Fibroblast of pulmonary artery (primary cell): ENCODE measurements at regions not wholly inside any gene's neighbourhood (a gene's known extent, or its start where the extent isn't known, plus 50 kb on each side); places are given as distances from the start of the nearest gene placed in this dataset.

Experiments used
- DNase-seq: peaks from one replicate; pipeline ENCODE4 v3.0.0-alpha.2; 2010; ENCODE audit warnings: low read depth
- H3K4me3 ChIP-seq: replicated peaks from 2 replicates; pipeline ENCODE4 v1.5.1; 2011; ENCODE audit warnings: low read depth, mild to moderate bottlenecking, control low read depth, low read length, moderate library complexity
- CTCF ChIP-seq: IDR thresholded peaks from 2 replicates; pipeline ENCODE4 v1.5.1; 2011; ENCODE audit warnings: mild to moderate bottlenecking, control low read depth, low read length, inconsistent platforms; ENCODE audit errors: missing control alignments

- no peak overlapping the region for H3K4me3 ChIP-seq
- TF ChIP-seq CTCF, result no peak
- DNase-seq, result no peak
Observed at GRCh38 chr1:173117761-173118160, 67.0 kb upstream of the TNFSF18 start.

- no peak for TF ChIP-seq CTCF
- no peak for DNase-seq
- no peak overlapping the region for H3K4me3 ChIP-seq
Observed at GRCh38 chr1:173117108-173117633, 66.4 kb upstream of the TNFSF18 start.

- TF ChIP-seq CTCF, result no peak
- no peak for DNase-seq
- no peak overlapping the region for H3K4me3 ChIP-seq
Observed at GRCh38 chr1:173114346-173114745, 63.6 kb upstream of the TNFSF18 start.

- TF ChIP-seq CTCF, result no peak
- DNase-seq, result peak; percentile 40
- H3K4me3 ChIP-seq, result no peak overlapping the region
Observed at GRCh38 chr1:173113015-173113741, 62.4 kb upstream of the TNFSF18 start.

GRCh38 chr1:173112129-173112528 lies 61.4 kb upstream of the TNFSF18 start:
- H3K4me3 ChIP-seq, result no peak overlapping the region
- DNase-seq, result peak; percentile 86
- TF ChIP-seq CTCF, result no peak

- TF ChIP-seq CTCF, result no peak
- H3K4me3 ChIP-seq, result no peak overlapping the region
- no peak for DNase-seq
Observed at GRCh38 chr1:173107696-173108095, 57.0 kb upstream of the TNFSF18 start.

GRCh38 chr1:173103006-173103405 lies 52.3 kb upstream of the TNFSF18 start:
- no peak for DNase-seq
- H3K4me3 ChIP-seq, result no peak overlapping the region
- no peak for TF ChIP-seq CTCF
